ENCODE measurements at regions not wholly inside any gene's neighbourhood (a gene's known extent, or its start where the extent isn't known, plus 50 kb on each side); places are given as distances from the start of the nearest gene placed in this dataset.

DNA sequence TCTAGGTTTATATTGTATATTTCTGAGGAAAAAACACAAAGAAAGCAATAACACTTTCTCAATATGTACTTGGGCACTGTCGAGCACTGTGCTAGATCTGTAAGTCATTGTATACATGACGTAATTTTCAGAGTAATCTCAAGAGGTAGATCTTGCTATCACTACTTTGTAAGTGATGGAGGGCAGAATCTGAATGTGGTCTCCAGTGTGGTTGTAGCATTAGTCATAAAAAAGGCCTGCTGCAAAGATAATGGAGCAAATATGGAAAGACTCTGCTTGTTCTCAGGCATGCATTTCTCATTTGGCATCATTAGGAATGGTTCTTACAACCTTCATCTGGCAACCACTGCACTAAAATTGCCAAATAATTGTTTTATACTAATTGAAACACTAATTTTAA is 419.8 kb upstream of the CCDC179 start:
- no peak for DNase-seq (ENCODE audit: low read depth)
- no peak overlapping the region for H3K4me3 ChIP-seq (ENCODE audit: low read length)
- no peak for TF ChIP-seq CTCF (IDR thresholded peaks at IDR 0.05; ENCODE audit: insufficient read depth, low read depth, low read length, missing control alignments)

GRCh38 chr11:23283666-23284065 is 423.4 kb upstream of the CCDC179 start:
- no peak for TF ChIP-seq CTCF (IDR thresholded peaks at IDR 0.05; ENCODE audit: insufficient read depth, low read depth, low read length, missing control alignments)
- no peak for DNase-seq (ENCODE audit: low read depth)
- no peak overlapping the region for H3K4me3 ChIP-seq (ENCODE audit: low read length)

DNA sequence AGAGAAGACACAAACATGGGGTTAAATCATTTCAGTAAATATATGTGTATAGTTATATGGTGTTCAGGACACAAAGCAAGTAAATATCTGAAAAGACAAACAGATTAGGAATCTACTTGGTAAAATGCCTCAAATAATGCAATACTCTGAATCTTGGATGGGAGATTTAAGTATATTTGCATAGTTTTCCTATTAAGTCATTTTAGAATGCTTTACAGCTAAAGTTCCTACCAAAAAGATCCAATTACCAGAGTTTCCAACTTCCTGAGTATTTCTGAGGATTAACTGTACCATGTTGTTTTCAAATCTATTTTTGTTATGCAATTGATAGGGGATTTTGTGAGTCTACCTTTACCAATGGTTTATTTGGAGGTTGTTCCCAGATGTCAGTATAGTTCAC is 424.4 kb upstream of the CCDC179 start:
- TF ChIP-seq CTCF (IDR thresholded peaks at IDR 0.05; ENCODE audit: insufficient read depth, low read depth, low read length, missing control alignments) = no peak
- H3K4me3 ChIP-seq (ENCODE audit: low read length) = no peak overlapping the region
- DNase-seq (ENCODE audit: low read depth) = no peak

GRCh38 chr11:23288003-23288783 is 427.9 kb upstream of the CCDC179 start:
- no peak for TF ChIP-seq CTCF (IDR thresholded peaks at IDR 0.05; ENCODE audit: insufficient read depth, low read depth, low read length, missing control alignments)
- no peak overlapping the region for H3K4me3 ChIP-seq (ENCODE audit: low read length)
- peak; percentile 86 for DNase-seq (ENCODE audit: low read depth)

GRCh38 chr11:23295241-23295640 is 435.0 kb upstream of the CCDC179 start:
- TF ChIP-seq CTCF (IDR thresholded peaks at IDR 0.05; ENCODE audit: insufficient read depth, low read depth, low read length, missing control alignments) = no peak
- H3K4me3 ChIP-seq (ENCODE audit: low read length) = no peak overlapping the region
- DNase-seq (ENCODE audit: low read depth) = no peak

DNA sequence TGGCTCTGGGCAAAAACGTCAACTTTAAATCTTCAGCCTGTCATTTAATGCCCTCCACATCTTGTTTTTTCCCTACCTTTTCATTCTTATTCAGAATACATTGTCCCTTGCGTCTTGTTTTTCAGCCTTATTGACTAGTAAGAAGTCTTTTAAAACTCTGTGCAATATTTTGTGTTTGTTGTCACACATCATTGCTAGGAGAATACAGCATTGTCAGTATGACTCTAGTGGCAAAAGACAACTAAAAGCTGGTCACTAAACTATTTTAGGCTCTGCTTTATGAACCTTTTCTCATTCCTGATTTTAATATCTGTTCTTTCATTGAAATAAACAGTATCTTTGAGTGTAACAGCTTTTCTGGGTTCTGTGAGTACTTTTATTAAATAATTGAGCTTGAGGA is 447.8 kb upstream of the CCDC179 start:
- no peak overlapping the region for H3K4me3 ChIP-seq (ENCODE audit: low read length)
- no peak for TF ChIP-seq CTCF (IDR thresholded peaks at IDR 0.05; ENCODE audit: insufficient read depth, low read depth, low read length, missing control alignments)
- DNase-seq (ENCODE audit: low read depth) = no peak

- no peak for DNase-seq (ENCODE audit: low read depth)
- no peak overlapping the region for H3K4me3 ChIP-seq (ENCODE audit: low read length)
- no peak for TF ChIP-seq CTCF (IDR thresholded peaks at IDR 0.05; ENCODE audit: insufficient read depth, low read depth, low read length, missing control alignments)
Observed at GRCh38 chr11:23310276-23310675, 450.0 kb upstream of the CCDC179 start.
